Subcutaneous abdominal adipose tissue (tissue), 5 donors: ENCODE measurements at regions not wholly inside any gene's neighbourhood (a gene's known extent, or its start where the extent isn't known, plus 50 kb on each side); places are given as distances from the start of the nearest gene placed in this dataset.

ENCODE experiments used
- H3K27ac ChIP-seq: one replicate; pipeline ENCODE4 v1.7.0; 2013; ENCODE audit warnings: low read depth, mild to moderate bottlenecking, inconsistent platforms, low read length, moderate library complexity
- H3K27me3 ChIP-seq, 5 donors: one replicate each; pipeline ENCODE4 v1.7.0; 2013; ENCODE audit warnings: low read length in 5 of 5, inconsistent platforms in 1 of 5; ENCODE audit not compliant: control insufficient read depth in 5 of 5, insufficient read depth in 4 of 5
- H3K36me3 ChIP-seq, 5 donors: one replicate each; pipeline ENCODE4 v1.7.0; 2013; ENCODE audit warnings: low read length in 5 of 5; ENCODE audit not compliant: control insufficient read depth in 5 of 5, insufficient read depth in 5 of 5
- H3K4me1 ChIP-seq, 5 donors: one replicate each; pipeline ENCODE4 v1.7.0; 2013; ENCODE audit warnings: low read length in 5 of 5, mild to moderate bottlenecking in 3 of 5, moderate library complexity in 1 of 5; ENCODE audit not compliant: control insufficient read depth in 5 of 5, insufficient read depth in 5 of 5
- H3K4me3 ChIP-seq, 5 donors: one replicate each; pipeline ENCODE4 v1.7.0; 2013; ENCODE audit warnings: low read length in 5 of 5, low read depth in 1 of 5
- H3K9ac ChIP-seq, 5 donors: one replicate each; pipeline ENCODE4 v1.7.0; 2013; ENCODE audit warnings: low read length in 5 of 5, mild to moderate bottlenecking in 4 of 5, moderate library complexity in 3 of 5
- H3K9me3 ChIP-seq, 5 donors: one replicate each; pipeline ENCODE4 v1.7.0; 2013; ENCODE audit warnings: low read length in 5 of 5; ENCODE audit not compliant: control insufficient read depth in 5 of 5
- donor health status: healthy.
- donor health status: healthy.
- donor health status: healthy.
- donor health status: healthy.
- donor health status: healthy.

DNA sequence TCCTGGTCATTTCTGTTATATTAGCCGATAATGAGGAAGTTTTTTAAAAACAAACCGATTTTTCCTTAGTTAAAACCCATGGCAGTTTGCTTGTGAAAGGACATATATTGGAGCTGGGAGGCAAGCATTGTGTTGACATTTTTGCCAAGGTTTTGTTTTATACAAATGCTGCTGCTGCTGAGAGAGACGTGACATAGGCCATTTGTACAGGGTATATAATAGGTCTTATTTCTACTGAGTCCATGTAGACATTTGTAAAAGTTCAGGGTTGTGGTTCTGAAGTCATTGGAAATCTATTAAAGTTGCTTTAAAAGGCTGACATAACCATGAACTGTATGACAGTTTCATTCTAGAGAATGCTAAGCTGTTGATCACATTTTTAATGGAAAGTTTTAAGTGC lies 424.0 kb upstream of the FANCL start:
- H3K36me3 ChIP-seq: no peaks in the 10 kb centered on the region
- H3K27me3 ChIP-seq: no peaks in the 10 kb centered on the region
- H3K9me3 ChIP-seq: peaks cover 0 to 5% (median 0%) of the 10 kb centered on the region in 5 donors
- H3K4me3 ChIP-seq: no peak overlapping the region
- no peak overlapping the region for H3K9ac ChIP-seq
- no peaks in the 10 kb centered on the region for H3K4me1 ChIP-seq
- no peak overlapping the region for H3K27ac ChIP-seq

- Histone ChIP-seq H3K9me3 (no peaks in the 10 kb centered on the region), H3K27me3 (no peaks in the 10 kb centered on the region), H3K4me1 (no peaks in the 10 kb centered on the region), H3K4me3 (no peak overlapping the region), H3K36me3 (no peaks in the 10 kb centered on the region), H3K27ac (no peak overlapping the region), H3K9ac (no peak overlapping the region)
These were observed 423.5 kb upstream of the FANCL start for GRCh38 chr2:58664523-58665151.

DNA sequence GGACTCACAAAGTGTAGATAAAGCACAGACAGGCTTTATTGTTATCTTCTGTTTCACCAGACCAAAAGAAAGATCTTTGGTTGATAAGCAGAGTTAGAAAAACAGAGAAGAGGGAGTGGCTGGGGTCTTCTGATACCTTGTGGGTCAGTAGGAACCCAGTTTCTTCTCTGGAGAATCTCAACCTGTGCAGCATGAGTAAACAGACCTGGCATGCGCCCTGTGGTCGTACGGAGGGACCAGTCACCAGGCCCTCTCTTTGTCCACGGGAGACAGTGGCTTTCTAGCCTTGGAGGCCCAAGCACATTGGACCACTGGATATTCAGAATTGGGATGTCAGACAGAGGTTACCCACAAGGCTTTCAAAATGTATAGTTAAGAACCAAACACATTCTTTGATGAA lies 418.9 kb upstream of the FANCL start:
- H3K9ac ChIP-seq: no peak overlapping the region
- no peaks in the 10 kb centered on the region for H3K4me1 ChIP-seq
- no peaks in the 10 kb centered on the region for H3K27me3 ChIP-seq
- H3K27ac ChIP-seq: no peak overlapping the region
- H3K9me3 ChIP-seq: no peaks in the 10 kb centered on the region
- no peaks in the 10 kb centered on the region for H3K36me3 ChIP-seq
- H3K4me3 ChIP-seq: no peak overlapping the region

DNA sequence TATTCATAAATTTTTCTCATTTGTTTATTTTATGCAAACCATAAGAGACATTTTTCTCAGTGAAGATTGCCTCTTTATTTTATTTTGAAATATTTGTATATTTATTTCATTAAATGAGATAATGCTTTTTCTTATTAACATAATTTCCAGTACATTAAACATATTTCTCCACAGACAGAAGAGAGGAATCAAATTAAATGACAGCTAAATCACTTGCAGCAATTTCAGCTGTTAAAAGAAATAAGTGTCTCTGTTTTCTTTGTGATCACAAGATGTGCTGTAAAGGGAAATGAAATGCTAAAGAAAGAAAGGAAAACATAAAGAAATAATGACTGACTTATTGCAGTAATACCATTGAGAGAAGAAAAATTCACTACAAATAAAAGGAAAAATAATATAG lies 414.0 kb upstream of the FANCL start:
- no peak overlapping the region for H3K9ac ChIP-seq
- no peak overlapping the region for H3K4me3 ChIP-seq
- no peaks in the 10 kb centered on the region for H3K36me3 ChIP-seq
- H3K27me3 ChIP-seq: no peaks in the 10 kb centered on the region
- H3K4me1 ChIP-seq: no peaks in the 10 kb centered on the region
- no peak overlapping the region for H3K27ac ChIP-seq
- H3K9me3 ChIP-seq: no peaks in the 10 kb centered on the region

DNA sequence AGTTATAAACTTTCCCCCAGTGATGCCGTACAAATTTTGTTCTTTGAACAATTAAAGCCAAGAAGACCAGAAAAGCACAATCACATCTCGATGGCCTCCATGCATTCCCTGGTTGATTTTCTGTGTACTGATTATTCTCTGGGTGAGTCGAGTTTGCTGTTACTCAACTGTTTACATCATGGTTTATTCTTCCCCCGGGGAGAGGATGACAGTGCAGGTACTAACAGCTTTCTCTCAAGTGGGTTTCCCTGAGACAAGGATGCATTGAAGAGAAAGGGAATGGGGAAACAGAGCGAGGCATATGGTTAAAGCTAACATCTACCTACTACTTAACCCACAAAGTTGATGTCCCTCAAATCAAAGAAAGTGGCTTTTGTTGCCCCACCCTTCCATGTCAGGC lies 410.8 kb upstream of the FANCL start:
- H3K9me3 ChIP-seq: no peaks in the 10 kb centered on the region

DNA sequence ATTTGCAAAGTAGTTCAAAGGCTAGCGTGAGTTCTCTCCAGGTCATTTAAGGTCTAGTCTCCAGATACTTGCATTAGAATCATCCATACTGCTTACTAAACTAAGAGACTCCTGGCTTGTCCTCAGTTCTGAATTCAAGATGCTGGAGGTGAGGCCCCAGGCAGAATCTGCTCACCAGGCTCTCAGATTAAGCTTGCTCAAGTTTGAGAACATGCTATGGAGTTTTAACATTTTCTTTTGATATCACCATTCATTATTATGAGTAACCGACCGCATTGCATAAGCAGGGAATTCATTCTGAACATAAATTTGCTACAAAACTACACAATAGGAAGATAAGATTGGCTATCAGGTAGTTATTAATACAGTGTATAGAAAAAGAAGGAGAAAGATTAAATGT lies 409.7 kb upstream of the FANCL start:
- Histone ChIP-seq H3K9ac (no peak overlapping the region), H3K9me3 (no peaks in the 10 kb centered on the region), H3K27me3 (no peaks in the 10 kb centered on the region), H3K27ac (no peak overlapping the region), H3K4me3 (no peak overlapping the region), H3K36me3 (no peaks in the 10 kb centered on the region), H3K4me1 (no peaks in the 10 kb centered on the region)

More for the DNA sequence above, 410.8 kb upstream of the FANCL start:
- H3K4me1 ChIP-seq: no peaks in the 10 kb centered on the region
- H3K27ac ChIP-seq: no peak overlapping the region
- no peaks in the 10 kb centered on the region for H3K27me3 ChIP-seq
- no peaks in the 10 kb centered on the region for H3K36me3 ChIP-seq
- H3K4me3 ChIP-seq: no peak overlapping the region
- H3K9ac ChIP-seq: no peak overlapping the region

GRCh38 chr2:58649756-58650155 lies 408.6 kb upstream of the FANCL start:
- Histone ChIP-seq H3K27me3 (no peaks in the 10 kb centered on the region), H3K27ac (no peak overlapping the region), H3K4me3 (no peak overlapping the region), H3K36me3 (no peaks in the 10 kb centered on the region), H3K4me1 (no peaks in the 10 kb centered on the region), H3K9me3 (no peaks in the 10 kb centered on the region), H3K9ac (no peak overlapping the region)

DNA sequence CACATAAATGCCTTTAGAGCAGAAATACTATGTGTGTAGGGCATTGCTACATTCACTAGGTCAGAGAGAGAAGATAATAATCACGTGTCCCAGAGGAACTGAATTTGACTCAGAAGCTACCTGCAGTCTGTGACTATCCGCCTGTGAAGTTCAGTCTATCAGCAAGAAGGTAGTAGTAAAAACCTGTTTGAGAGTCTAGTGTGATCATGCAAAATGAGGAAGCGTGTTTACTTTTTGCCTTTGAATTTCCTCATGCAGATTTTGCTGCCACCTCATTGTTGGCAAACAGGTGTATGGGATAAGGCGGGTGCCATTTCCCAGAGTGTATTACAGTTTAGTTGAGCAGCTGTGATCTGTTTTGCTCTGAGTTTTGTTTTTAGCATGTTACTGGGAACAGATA lies 403.9 kb upstream of the FANCL start:
- Histone ChIP-seq H3K27ac (no peak overlapping the region), H3K4me3 (no peak overlapping the region), H3K27me3 (no peaks in the 10 kb centered on the region), H3K9me3 (no peaks in the 10 kb centered on the region), H3K9ac (no peak overlapping the region), H3K4me1 (no peaks in the 10 kb centered on the region), H3K36me3 (no peaks in the 10 kb centered on the region)

DNA sequence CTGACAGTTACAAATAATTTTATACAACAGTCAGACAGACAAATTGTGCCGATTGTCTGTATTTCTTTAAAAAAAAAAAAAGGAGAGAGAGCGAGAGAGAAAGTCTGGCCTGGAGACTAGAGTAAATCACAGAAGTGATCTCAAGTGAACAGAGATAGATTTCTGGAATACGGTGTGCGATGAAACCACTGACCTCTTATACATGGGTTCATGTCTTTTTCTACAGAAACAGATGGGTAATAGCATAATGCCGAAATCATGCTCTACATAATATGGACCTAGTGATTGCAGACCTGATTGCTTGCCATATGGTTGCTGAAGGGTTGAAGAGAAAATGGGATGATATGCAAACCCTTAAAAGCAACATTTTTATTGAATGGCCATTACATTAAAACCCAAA lies 403.3 kb upstream of the FANCL start:
- Histone ChIP-seq H3K4me3 (no peak overlapping the region), H3K27me3 (no peaks in the 10 kb centered on the region), H3K27ac (no peak overlapping the region), H3K4me1 (no peaks in the 10 kb centered on the region), H3K36me3 (no peaks in the 10 kb centered on the region), H3K9ac (no peak overlapping the region), H3K9me3 (no peaks in the 10 kb centered on the region)

DNA sequence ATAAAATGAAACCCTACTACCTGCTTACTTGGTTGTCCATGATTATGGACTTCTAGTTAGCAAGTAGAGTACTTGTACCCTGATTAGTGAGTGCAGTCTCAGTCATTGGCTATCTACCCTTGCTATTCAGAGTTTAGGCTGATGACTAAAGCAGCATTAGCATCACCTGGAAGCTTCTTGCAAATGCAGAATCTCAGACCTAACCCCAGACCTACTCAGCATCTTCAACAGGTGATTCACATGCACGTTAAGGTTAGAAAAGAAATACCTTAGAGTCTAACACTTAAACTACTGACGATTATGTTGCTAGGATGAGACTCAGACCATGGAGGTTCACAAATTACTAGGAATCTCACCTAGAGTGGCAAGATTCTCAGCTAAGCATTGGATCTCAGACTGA lies 399.9 kb upstream of the FANCL start:
- no peak overlapping the region for H3K9ac ChIP-seq
- H3K4me1 ChIP-seq: no peaks in the 10 kb centered on the region
- no peaks in the 10 kb centered on the region for H3K9me3 ChIP-seq
- H3K36me3 ChIP-seq: no peaks in the 10 kb centered on the region
- no peak overlapping the region for H3K27ac ChIP-seq
- H3K4me3 ChIP-seq: no peak overlapping the region
- H3K27me3 ChIP-seq: no peaks in the 10 kb centered on the region

DNA sequence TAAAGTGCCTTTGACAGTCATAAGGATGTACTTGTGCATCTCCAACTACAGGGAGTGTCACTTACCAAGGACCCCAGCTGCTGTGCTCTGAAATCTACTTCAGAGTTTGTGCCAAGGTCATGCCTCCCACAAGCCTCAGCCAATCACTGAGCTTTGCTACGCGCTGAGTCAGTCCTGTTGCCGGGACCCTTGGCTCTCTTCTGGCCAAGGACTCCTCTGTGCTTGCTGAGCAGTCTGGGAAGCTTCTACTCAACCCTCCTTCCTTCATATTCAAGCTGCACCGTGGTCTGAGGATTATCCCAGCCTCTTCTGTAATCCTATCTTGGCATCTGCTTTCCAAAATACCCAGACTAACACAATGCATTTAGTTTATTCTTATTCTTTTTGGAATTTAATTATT lies 398.9 kb upstream of the FANCL start:
- H3K4me1 ChIP-seq: no peaks in the 10 kb centered on the region
- no peaks in the 10 kb centered on the region for H3K9me3 ChIP-seq
- H3K9ac ChIP-seq: no peak overlapping the region
- no peak overlapping the region for H3K4me3 ChIP-seq
- H3K27me3 ChIP-seq: no peaks in the 10 kb centered on the region
- no peak overlapping the region for H3K27ac ChIP-seq
- no peaks in the 10 kb centered on the region for H3K36me3 ChIP-seq
